Skin epidermis (tissue), 12 donors: ENCODE measurements at regions not wholly inside any gene's neighbourhood (a gene's known extent, or its start where the extent isn't known, plus 50 kb on each side); places are given as distances from the start of the nearest gene placed in this dataset.

Experiments used
- H3K27ac ChIP-seq, 21 experiments: fragments of 200-600 bp; sonication (generic) in 11 of 21; one replicate each; pipeline ENCODE4 v1.5.0; 2020; ENCODE audit warnings: mild to moderate bottlenecking in 3 of 21, inconsistent platforms in 2 of 21, moderate library complexity in 2 of 21
- H3K4me3 ChIP-seq, 7 experiments: fragments of 200-600 bp; sonication (generic) in 2 of 7; one replicate each; pipeline ENCODE4 v1.5.0; 2020; ENCODE audit warnings: inconsistent platforms in 2 of 7, mild to moderate bottlenecking in 2 of 7, moderate library complexity in 1 of 7

DNA sequence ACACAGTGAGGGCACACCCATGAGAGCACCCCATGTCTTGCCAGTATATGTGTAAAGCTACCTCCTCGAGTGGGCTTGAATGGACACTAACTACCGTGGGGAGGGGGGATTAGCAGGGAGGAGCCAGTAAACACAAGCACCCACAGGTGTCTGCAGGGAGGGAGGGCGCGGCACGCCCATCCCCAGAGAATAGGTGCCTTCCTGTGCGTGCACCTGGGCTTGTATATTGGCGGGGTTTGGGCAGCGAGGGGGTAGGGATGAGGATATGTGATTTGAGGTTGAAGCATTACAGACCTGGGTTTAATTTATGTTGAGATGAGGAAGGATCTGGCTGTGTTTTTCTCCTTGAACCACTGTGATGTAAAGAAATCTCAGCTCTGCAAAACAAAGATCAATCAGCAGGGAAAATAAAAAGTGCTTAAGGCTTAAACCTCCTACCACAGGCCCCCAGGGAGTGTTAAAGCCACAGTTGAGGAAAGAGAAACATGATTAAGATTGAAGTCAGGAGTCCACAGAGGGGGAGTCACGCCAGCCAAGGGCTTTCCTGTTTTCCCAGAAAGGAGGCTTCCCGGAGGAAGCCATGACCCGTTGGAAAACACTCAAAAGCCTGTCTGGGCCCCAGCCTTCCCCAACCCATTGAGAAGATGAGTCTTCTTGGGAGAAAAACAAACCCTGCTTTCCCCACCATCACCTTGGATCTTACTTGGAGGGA lies 80.0 kb downstream of the CAMK2N1 start:
- Histone ChIP-seq H3K27ac (peak overlapping the region in 1 of 21 experiments; percentile 8), H3K4me3 (no peak overlapping the region)

DNA sequence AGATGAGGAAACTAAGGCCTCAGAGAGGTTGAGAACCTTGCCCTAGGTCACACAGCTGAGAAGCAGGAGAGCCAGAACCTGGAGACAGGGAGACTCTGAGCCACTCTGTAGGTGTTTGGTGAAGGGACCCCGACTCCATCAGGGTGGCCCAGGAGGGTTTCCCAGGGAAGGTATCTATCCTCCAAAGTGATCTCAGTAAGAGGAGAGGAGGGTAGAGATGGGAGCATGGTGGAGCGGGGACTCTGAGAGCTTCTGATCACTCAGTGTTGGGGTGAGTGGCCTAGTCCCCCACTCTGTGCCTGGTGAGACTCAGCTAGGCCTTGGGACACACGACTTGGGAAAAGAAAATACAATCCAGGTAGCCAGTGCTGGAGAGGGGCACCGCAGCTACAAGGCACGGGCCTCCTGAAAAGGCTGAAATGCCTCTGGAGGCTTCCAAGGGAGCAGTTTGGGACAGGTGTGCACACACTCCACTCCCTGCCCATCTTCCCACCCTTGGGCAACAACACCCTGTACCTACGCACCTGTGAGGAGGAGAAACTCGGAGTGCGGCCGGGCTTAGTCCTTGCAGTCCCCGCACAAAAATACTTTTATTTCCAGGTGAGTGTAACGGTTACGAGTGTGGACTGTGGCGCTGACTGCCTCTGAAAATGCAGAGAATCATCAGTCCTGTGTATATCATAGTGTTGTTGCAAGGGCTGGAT lies 80.8 kb downstream of the CAMK2N1 start:
- H3K27ac ChIP-seq, result no peak overlapping the region

More for the DNA sequence above, 80.8 kb downstream of the CAMK2N1 start:
- no peak overlapping the region for H3K4me3 ChIP-seq
